Muscle of back (tissue), 3 donors: ENCODE measurements at regions not wholly inside any gene's neighbourhood (a gene's known extent, or its start where the extent isn't known, plus 50 kb on each side); places are given as distances from the start of the nearest gene placed in this dataset.

ENCODE experiments used
- DNase-seq, 3 donors: peaks; one replicate each; pipeline versions ENCODE4 v3.0.0 to v3.0.0-alpha.2; 2013

DNA sequence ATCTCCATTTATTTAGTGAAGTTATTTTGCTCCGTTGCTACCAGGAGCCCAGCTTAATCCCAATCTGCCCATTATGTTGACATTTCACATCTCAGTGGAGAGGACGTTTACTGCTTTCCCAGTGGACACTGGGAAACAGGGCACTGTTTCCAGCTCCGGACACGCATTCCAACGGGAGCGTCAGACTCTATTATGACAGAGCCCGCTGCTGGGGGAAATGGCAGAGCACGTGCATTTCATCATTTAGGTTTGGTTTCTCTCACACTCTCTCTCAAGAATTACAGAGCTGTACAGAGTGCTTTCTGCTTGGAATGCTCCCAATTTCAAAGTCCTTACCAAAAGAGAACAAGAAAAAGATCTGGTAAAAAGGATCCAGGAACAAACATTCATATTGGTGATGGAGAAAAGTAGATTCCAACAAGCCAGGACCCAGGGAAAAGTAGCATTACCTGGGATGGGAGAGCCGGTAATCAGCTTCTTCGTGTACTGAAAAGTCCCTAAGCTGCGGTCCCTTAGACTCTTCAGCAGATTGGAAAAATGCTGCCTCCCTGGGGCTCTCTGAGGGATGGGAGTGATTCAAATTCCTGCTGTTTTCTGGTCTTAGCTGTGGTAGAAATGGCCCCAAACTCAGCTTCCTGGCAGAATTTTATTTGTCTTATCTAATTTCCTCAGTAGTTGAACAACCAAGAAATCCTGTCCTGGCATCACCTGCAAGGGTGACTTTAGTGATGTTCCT lies 136.0 kb upstream of the THBS1 start:
- DNase-seq: no peak

DNA sequence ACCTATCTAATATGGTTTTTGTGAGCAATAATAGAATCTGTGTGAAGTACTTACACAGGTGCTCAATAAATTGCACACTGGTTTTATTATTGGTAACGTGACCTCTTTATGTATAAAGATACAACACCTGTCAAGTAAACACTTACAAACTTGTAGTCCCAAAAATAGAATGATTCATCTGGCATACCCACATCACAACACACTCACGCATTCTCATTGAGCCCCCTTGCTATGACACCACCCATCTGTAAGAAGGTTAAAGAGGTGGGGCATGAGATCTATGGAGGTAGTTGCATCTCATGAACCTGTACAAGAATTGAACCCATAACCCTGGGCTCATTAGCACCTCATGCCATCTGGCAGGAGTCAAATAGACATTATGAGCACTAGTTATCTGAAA lies 134.9 kb upstream of the THBS1 start:
- DNase-seq: no peak

- no peak for DNase-seq
These were observed 133.5 kb upstream of the THBS1 start for GRCh38 chr15:39447346-39447745.

DNA sequence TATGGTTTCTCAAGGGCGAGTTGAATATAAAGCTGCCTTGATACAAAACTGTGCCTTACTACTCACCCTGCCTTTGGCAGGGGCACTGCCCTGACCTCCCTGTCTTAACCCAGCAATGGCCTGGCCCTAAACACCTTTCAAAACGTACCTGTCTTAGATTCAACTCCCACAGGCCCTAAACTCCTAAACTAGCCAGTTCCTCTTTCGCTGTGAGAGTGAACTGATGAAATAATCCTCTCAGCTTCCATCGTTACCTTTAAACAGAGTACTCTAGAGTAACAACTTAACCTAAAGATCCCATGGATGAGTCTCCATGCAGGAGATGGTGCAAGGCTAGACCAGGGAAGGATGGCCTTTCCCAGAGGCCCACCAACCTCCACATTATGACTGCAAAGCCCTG lies 133.0 kb upstream of the THBS1 start:
- no peak for DNase-seq

GRCh38 chr15:39448409-39448808 lies 132.5 kb upstream of the THBS1 start:
- no peak for DNase-seq

DNA sequence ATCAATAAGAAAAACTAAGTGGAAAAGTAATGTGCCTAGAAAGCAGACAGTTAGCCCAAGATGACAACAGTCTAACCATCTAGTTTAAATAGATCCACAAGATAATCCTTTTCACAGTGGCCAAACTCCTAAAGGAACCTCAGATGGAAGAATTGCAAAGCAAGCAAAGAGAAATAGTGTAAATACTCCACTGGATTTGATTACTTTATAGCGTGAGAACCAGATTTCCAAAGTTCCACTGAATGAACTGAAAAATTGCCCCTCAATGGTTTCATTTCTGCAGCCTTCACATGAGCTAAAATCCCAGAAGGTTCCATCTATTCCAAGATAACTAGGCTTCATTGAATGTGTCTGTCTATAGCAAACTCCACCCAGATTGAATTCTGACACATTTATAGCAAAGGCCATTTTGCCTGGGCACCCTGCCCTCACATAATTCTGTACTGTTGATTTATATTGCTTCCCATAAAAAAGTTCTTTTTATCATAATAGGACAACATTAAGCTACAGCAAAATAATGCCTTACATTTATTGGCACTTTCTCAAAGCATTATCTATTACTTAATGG lies 129.7 kb upstream of the THBS1 start:
- peak in 1 of 3 donors; percentile 80 for DNase-seq

GRCh38 chr15:39451871-39452270 lies 129.0 kb upstream of the THBS1 start:
- DNase-seq: peak in 1 of 3 donors; percentile 68

GRCh38 chr15:39453620-39454019 lies 127.3 kb upstream of the THBS1 start:
- no peak for DNase-seq

- peak in 1 of 3 donors; percentile 67 for DNase-seq
These were observed 126.5 kb upstream of the THBS1 start for GRCh38 chr15:39454189-39454986.

DNA sequence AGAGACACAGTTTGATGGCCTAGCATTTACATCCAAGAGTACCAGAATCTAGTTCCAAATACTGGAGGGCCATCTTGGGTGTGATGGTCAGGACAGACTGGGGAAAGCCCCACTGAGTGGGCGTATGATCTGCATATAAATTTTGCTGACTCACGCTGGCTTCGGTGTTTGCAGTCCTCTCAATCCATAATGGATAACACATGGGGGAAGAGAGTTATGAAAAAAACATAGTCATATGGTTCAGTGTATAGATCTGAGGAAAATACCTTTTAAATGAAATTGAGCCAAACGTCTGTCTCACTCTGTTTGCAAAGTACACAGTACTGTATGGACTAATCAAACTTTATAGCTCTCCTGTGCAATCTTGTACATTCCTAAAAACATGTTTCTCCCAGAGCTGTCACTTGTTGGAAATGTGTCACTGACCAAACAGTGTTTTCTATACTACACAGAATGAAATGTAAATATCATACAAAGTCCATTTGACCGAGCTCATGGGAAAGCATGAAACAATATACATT lies 125.3 kb upstream of the THBS1 start:
- peak; percentile 67 to 84 (median 78) for DNase-seq

GRCh38 chr15:39456159-39456558 lies 124.7 kb upstream of the THBS1 start:
- DNase-seq: peak in 1 of 3 donors; percentile 53

- DNase-seq: no peak
These were observed 124.1 kb upstream of the THBS1 start for GRCh38 chr15:39456582-39457330.

DNA sequence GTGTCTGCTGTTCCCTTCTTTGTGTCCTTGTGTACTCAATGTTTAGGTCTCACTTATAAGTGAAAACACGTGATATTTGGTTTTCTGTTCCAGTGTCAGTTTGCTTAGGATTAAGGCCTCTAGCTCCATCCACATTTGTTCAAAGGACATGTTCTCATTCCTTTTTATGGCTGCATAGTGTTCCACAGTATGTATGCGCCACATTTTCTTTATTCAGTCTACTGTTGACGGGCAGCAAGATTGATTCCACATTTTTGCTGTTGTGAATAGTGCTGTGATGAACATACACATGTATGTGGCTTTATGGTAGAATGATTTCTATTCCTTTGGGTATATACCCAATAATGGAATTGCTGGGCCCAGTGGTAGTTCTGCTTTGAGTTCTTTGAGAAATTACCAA lies 122.7 kb upstream of the THBS1 start:
- no peak for DNase-seq

DNA sequence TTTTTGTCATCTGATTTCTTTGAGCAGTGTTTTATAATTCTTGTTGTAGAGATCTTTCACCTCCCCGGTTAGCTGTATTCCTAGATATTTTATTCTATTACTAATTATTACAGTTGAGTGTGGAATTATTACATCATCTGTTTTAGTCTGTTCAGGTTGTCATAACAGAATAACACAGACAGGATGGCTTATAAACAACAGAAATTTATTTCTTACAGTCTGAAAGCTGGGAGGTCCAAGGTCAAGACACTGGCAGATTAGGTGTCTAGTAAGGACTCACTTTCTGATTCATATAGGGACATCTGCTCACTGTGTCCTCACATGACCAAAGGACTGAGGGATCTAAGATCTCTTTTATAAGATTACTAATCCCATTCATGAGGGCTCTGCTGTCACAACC lies 121.3 kb upstream of the THBS1 start:
- no peak for DNase-seq

DNA sequence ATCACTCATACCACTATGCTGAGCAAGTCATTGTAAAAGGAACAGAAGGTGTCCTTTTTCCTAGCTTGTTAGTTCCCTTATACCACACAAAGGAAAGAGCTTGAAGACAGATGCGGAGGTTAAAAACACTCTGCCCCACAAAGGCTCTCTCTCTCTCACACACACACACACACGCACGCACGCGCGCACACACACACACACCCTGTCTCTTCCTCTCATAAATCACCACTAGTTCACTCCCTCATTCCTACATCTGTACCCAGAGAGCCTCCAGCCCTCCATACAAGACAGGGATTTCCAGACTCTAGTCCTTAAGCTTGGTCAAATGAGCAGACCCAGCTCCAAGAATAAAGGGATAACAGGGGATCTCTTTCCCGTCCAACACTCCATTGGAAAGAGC lies 120.1 kb upstream of the THBS1 start:
- no peak for DNase-seq

- peak; percentile 68 to 91 (median 78) for DNase-seq
These were observed 119.2 kb upstream of the THBS1 start for GRCh38 chr15:39461536-39462130.

GRCh38 chr15:39462691-39463090 lies 118.2 kb upstream of the THBS1 start:
- peak in 1 of 3 donors; percentile 63 for DNase-seq

- DNase-seq: peak; percentile 70 to 95 (median 85)
These were observed 114.8 kb upstream of the THBS1 start for GRCh38 chr15:39465843-39466749.

GRCh38 chr15:39466750-39467105 lies 114.2 kb upstream of the THBS1 start:
- no peak for DNase-seq

GRCh38 chr15:39468331-39468730 lies 112.5 kb upstream of the THBS1 start:
- DNase-seq: peak in 1 of 3 donors; percentile 58
